Endothelial cell of umbilical vein (primary cell): ENCODE measurements at regions not wholly inside any gene's neighbourhood (a gene's known extent, or its start where the extent isn't known, plus 50 kb on each side); places are given as distances from the start of the nearest gene placed in this dataset.

Experiments used
- EZH2 ChIP-seq: IDR thresholded peaks from 2 replicates; pipeline ENCODE4 v1.6.1; 2012; ENCODE audit warnings: borderline replicate concordance, low read depth, mild to moderate bottlenecking, moderate library complexity, low read length, inconsistent platforms; ENCODE audit not compliant: severe bottlenecking
- GATA2 ChIP-seq: IDR thresholded peaks from 2 replicates; pipeline ENCODE4 v1.7.0; 2011; ENCODE audit warnings: low read depth, mild to moderate bottlenecking, moderate library complexity, mixed read lengths, low read length; ENCODE audit not compliant: insufficient read length, insufficient read depth
- POLR2A ChIP-seq: IDR thresholded peaks from 2 replicates; pipeline ENCODE4 v1.6.1; 2012; ENCODE audit warnings: low read depth, mild to moderate bottlenecking, control low read depth, low read length
- POLR2AphosphoS5 ChIP-seq: IDR thresholded peaks from 2 replicates; pipeline ENCODE4 v1.6.1; 2012; ENCODE audit warnings: low read depth, mild to moderate bottlenecking, control low read depth, low read length, moderate library complexity; ENCODE audit not compliant: insufficient read depth
- TF ChIP-seq, protein P1 (sequence below), 2 donors: IDR thresholded peaks; 1 replicate in 1 of 2; 2 replicates in 1 of 2; pipeline ENCODE4 v1.5.1; 2011; ENCODE audit warnings: low read length in 2 of 2, mild to moderate bottlenecking in 2 of 2, moderate library complexity in 2 of 2, control low read depth in 1 of 2, inconsistent platforms in 1 of 2, low read depth in 1 of 2; ENCODE audit not compliant: insufficient read depth in 1 of 2; ENCODE audit errors: extremely low read depth in 1 of 2

DNA sequence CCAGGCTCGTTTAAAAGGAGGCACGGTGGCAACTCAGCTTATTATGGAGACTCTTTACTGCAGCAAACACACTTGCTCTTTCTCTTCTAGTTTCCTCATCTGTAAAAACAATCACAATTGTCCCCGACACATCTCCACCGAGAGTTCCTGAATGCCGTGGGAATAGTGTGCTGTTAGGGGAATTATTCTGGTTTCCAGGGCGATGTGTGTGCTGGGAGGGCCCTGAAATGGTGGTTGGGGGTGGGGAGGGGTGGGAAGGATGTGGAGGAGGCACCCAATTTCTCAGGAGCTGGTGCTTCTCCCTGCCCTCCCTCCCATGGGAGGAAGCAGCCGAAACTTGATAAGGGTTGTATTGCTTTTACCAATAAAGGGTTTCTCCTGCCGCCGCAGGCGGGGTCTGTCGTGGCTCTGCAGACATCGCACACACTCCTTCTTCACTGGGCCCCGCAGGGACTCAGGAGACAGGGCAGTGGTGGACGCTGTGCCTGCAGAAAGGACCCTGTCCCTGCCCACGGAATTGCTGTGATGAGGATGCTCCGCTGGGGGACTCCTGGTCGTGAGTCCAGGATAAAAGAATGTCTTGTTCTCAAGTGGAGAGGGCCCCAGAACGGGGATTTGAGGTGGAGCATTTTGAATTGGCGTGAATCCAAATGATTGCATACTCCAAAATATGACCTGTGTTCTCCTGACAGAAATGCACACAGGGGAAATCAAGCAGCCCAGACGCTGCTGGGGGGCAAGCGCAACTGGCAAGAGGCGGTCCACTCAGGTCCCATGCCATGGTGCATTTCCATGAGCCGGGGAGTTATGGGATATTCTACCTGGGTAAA lies 119.2 kb downstream of the ACKR3 start:
- TF ChIP-seq, protein P1, sequence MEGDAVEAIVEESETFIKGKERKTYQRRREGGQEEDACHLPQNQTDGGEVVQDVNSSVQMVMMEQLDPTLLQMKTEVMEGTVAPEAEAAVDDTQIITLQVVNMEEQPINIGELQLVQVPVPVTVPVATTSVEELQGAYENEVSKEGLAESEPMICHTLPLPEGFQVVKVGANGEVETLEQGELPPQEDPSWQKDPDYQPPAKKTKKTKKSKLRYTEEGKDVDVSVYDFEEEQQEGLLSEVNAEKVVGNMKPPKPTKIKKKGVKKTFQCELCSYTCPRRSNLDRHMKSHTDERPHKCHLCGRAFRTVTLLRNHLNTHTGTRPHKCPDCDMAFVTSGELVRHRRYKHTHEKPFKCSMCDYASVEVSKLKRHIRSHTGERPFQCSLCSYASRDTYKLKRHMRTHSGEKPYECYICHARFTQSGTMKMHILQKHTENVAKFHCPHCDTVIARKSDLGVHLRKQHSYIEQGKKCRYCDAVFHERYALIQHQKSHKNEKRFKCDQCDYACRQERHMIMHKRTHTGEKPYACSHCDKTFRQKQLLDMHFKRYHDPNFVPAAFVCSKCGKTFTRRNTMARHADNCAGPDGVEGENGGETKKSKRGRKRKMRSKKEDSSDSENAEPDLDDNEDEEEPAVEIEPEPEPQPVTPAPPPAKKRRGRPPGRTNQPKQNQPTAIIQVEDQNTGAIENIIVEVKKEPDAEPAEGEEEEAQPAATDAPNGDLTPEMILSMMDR (IDR thresholded peaks at IDR 0.05; ENCODE audit: extremely low read depth in 1 of 2, insufficient read depth in 1 of 2, low read depth in 1 of 2, low read length in 2 of 2): no peak
- TF ChIP-seq POLR2AphosphoS5 (no peak), EZH2 (no peak), POLR2A (no peak), GATA2 (no peak)
